CD8-positive, alpha-beta memory T cell (primary cell): ENCODE measurements at regions not wholly inside any gene's neighbourhood (a gene's known extent, or its start where the extent isn't known, plus 50 kb on each side); places are given as distances from the start of the nearest gene placed in this dataset.

Source experiments
- CTCF ChIA-PET: fragments of 350-600 bp; sonication (Branson Sonifier 250); formaldehyde crosslinking; loops from one replicate; lab custom pipeline; 2021; ENCODE audit warnings: antibody characterized with exemption; lab: Charles Lee
- POLR2A ChIA-PET: fragments of 350-600 bp; sonication (Branson Sonifier 250); formaldehyde crosslinking; loops from one replicate; lab custom pipeline; 2021; ENCODE audit warnings: antibody characterized with exemption; lab: Charles Lee
- DNase-seq, 5 donors: peaks; one replicate each; pipeline versions ENCODE4 v3.0.0 to v3.0.0-alpha.2; 2020 to 2022; ENCODE audit warnings: mixed read lengths in 1 of 5
- H3K27ac ChIP-seq: one replicate; pipeline ENCODE4 v1.7.0; 2013; ENCODE audit warnings: low read depth, mild to moderate bottlenecking, low read length, moderate library complexity
- H3K27me3 ChIP-seq: 2 replicates; pipeline ENCODE4 v1.7.0; 2013; ENCODE audit warnings: low read length, mild to moderate bottlenecking; ENCODE audit not compliant: insufficient read depth, poor library complexity, severe bottlenecking
- H3K36me3 ChIP-seq: 2 replicates; pipeline ENCODE4 v1.7.0; 2013; ENCODE audit warnings: mild to moderate bottlenecking, low read length, moderate library complexity; ENCODE audit not compliant: insufficient read depth
- H3K4me1 ChIP-seq: 2 replicates; pipeline ENCODE4 v1.7.0; 2013; ENCODE audit warnings: mild to moderate bottlenecking, low read length, moderate library complexity; ENCODE audit not compliant: insufficient read depth
- H3K4me3 ChIP-seq: 2 replicates; pipeline ENCODE4 v1.7.0; 2013; ENCODE audit warnings: mild to moderate bottlenecking, low read length
- H3K9me3 ChIP-seq: 2 replicates; pipeline ENCODE4 v1.7.0; 2013; ENCODE audit warnings: mild to moderate bottlenecking, low read length
- H3K27ac Mint-ChIP-seq, 8 donors: one replicate each; pipeline ENCODE4 v1.8.0; 2020 to 2021; ENCODE audit warnings: mixed read lengths in 8 of 8, mild to moderate bottlenecking in 6 of 8, inconsistent platforms in 3 of 8, moderate library complexity in 3 of 8
- H3K27me3 Mint-ChIP-seq, 2 donors: one replicate each; pipeline ENCODE4 v1.8.0; 2020 to 2021; ENCODE audit warnings: mixed read lengths in 2 of 2, mild to moderate bottlenecking in 1 of 2, moderate library complexity in 1 of 2
- H3K36me3 Mint-ChIP-seq, 3 donors: one replicate each; pipeline ENCODE4 v1.8.0; 2020 to 2021; ENCODE audit warnings: mixed read lengths in 3 of 3, inconsistent platforms in 1 of 3, mild to moderate bottlenecking in 1 of 3
- H3K4me1 Mint-ChIP-seq, 3 donors: one replicate each; pipeline ENCODE4 v1.8.0; 2020 to 2021; ENCODE audit warnings: mixed read lengths in 3 of 3, inconsistent platforms in 1 of 3, mild to moderate bottlenecking in 1 of 3
- H3K4me3 Mint-ChIP-seq, 7 donors: one replicate each; pipeline ENCODE4 v1.8.0; 2020 to 2021; ENCODE audit warnings: mixed read lengths in 7 of 7, mild to moderate bottlenecking in 6 of 7, moderate library complexity in 4 of 7, inconsistent platforms in 2 of 7
- H3K9me3 Mint-ChIP-seq, 5 donors: one replicate each; pipeline ENCODE4 v1.8.0; 2020 to 2022; ENCODE audit warnings: mixed read lengths in 5 of 5, mild to moderate bottlenecking in 3 of 5, moderate library complexity in 2 of 5, inconsistent platforms in 1 of 5

DNA sequence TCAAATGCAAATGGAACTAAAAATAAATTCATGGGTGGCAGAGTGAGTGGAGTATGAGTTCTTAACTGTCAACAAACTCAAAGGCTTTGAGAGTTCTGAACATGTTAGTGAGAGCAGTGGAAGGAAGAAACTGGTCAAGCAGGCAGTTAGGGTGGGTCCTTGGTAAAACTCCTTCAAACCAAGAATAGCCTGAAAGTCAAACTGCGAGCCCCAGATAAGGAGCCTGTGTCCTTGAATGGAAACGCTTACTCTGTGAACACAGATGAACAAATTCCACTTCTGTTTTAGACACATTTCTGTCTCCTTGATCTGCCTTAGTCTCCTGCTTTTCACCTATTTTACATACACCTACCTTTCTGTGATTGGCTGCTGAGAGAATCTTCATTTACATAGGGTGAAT is 129.4 kb upstream of the PCDH18 start:
- no peaks in the 10 kb centered on the region for H3K4me1 Mint-ChIP-seq
- Histone ChIP-seq H3K27me3 (no peaks in the 10 kb centered on the region), H3K4me1 (no peaks in the 10 kb centered on the region), H3K4me3 (no peak overlapping the region), H3K36me3 (no peaks in the 10 kb centered on the region), H3K27ac (no peak overlapping the region), H3K9me3 (no peaks in the 10 kb centered on the region)
- H3K4me3 Mint-ChIP-seq, result no peak overlapping the region
- H3K27ac Mint-ChIP-seq, result no peak overlapping the region
- H3K36me3 Mint-ChIP-seq, result no peaks in the 10 kb centered on the region
- ChIA-PET CTCF (no interaction called here), POLR2A (no interaction called here)
- no peak for DNase-seq
- peaks cover 0 to 12% (median 2%) of the 10 kb centered on the region in 5 donors for H3K9me3 Mint-ChIP-seq
- peaks cover 0 to 1% of the 10 kb centered on the region in 2 donors for H3K27me3 Mint-ChIP-seq

DNA sequence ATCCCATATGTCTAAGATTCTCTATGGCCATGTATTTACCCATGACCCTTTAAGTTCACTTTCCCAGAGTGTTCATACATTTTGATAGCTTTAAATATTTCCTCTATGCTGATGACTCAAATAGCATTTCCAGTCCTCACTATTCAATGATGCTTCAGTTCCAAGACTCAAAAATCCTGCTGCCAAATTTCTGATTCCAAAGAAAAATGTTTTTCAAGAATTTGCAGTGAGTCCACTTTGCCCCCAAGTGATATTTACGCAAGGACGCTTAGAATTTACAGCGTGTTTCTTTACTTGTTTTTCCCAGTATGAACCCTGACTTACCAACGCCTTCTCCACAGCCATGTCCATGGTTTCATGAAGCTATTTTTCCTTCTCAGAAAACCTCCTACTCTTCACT is 127.9 kb upstream of the PCDH18 start:
- no peaks in the 10 kb centered on the region for H3K4me1 ChIP-seq
- H3K36me3 ChIP-seq, result no peaks in the 10 kb centered on the region
- H3K4me3 Mint-ChIP-seq, result no peak overlapping the region
- no peak for DNase-seq
- peaks cover 0 to 8% (median 2%) of the 10 kb centered on the region in 5 donors for H3K9me3 Mint-ChIP-seq
- H3K9me3 ChIP-seq, result no peaks in the 10 kb centered on the region
- no peaks in the 10 kb centered on the region for H3K27me3 ChIP-seq
- CTCF ChIA-PET, result no interaction called here
- no peaks in the 10 kb centered on the region for H3K36me3 Mint-ChIP-seq
- no peak overlapping the region for H3K27ac ChIP-seq
- POLR2A ChIA-PET, result no interaction called here
- no peak overlapping the region for H3K27ac Mint-ChIP-seq
- no peak overlapping the region for H3K4me3 ChIP-seq
- H3K27me3 Mint-ChIP-seq, result peaks cover 0 to 1% of the 10 kb centered on the region in 2 donors
- H3K4me1 Mint-ChIP-seq, result no peaks in the 10 kb centered on the region

DNA sequence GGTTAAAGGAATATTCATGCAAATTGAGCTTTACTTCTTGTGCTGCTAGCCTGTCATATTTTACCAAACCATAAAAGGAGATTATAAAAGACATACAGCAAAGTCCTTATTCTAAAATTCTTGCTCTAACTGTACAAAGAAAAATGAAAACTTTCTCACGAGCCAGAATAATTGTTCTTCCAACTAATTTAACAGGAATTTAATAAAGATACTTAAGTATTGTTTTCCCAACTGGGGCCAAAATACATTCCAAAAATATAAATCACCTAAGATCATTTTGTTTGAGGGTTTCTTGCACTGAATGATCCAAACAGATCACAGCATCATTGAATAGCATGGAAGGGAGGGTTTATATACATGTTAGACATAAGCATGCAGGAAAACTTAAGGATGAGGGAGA is 127.1 kb upstream of the PCDH18 start:
- ChIA-PET POLR2A (no interaction called here), CTCF (no interaction called here)
- H3K4me3 ChIP-seq, result no peak overlapping the region
- no peaks in the 10 kb centered on the region for H3K27me3 ChIP-seq
- Mint-ChIP-seq H3K36me3 (no peaks in the 10 kb centered on the region), H3K27me3 (peaks cover 0 to 1% of the 10 kb centered on the region in 2 donors), H3K4me3 (no peak overlapping the region), H3K9me3 (peaks cover 0 to 13% (median 0%) of the 10 kb centered on the region in 5 donors), H3K4me1 (no peaks in the 10 kb centered on the region), H3K27ac (no peak overlapping the region)
- no peaks in the 10 kb centered on the region for H3K9me3 ChIP-seq
- H3K27ac ChIP-seq, result no peak overlapping the region
- no peaks in the 10 kb centered on the region for H3K4me1 ChIP-seq
- H3K36me3 ChIP-seq, result no peaks in the 10 kb centered on the region
- DNase-seq, result no peak

DNA sequence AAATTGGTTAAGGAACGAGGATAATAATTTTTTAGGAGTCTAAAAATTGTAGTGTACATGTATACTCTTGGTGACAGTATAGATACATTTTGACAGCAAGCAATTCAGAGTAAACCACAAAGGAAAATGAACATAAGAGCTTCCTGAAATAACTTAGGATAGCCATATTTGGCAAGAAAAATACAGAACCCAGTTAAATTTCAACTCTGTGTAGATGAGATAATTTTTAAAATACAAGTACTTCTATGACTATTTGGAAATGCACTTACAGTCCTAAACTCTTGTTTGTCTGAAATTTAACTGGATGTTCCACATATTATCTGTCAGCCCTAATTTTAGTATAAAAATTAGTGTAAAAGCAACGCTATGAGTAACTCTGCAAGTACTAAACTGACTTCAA is 124.4 kb upstream of the PCDH18 start:
- CTCF ChIA-PET, result no interaction called here
- Histone ChIP-seq H3K4me1 (no peaks in the 10 kb centered on the region), H3K27me3 (no peaks in the 10 kb centered on the region), H3K36me3 (no peaks in the 10 kb centered on the region), H3K27ac (no peak overlapping the region), H3K9me3 (no peaks in the 10 kb centered on the region), H3K4me3 (no peak overlapping the region)
- no peak overlapping the region for H3K27ac Mint-ChIP-seq
- peaks cover 0 to 16% (median 0%) of the 10 kb centered on the region in 5 donors for H3K9me3 Mint-ChIP-seq
- H3K4me1 Mint-ChIP-seq, result no peaks in the 10 kb centered on the region
- H3K4me3 Mint-ChIP-seq, result no peak overlapping the region
- no peaks in the 10 kb centered on the region for H3K27me3 Mint-ChIP-seq
- H3K36me3 Mint-ChIP-seq, result no peaks in the 10 kb centered on the region
- POLR2A ChIA-PET, result no interaction called here
- DNase-seq, result no peak

DNA sequence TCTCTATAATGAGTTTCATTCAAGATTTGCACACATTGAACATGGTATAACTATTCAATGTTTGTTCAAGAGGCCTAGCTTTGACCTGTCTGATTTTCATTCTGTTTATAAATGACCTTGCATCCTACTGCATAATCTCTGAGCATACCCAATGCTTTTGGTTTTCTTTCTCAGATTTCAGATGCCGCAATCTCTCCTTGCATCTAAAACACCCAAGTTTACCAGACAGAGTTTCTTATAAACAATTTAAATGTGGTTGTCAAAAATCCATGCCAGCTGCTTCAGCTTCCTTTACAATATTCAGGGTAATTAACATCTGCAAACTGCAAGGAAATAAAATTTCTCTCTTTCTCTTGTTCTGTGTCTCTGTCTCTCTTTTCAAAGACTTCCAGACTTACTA is 123.0 kb upstream of the PCDH18 start:
- no peaks in the 10 kb centered on the region for H3K27me3 ChIP-seq
- no peaks in the 10 kb centered on the region for H3K9me3 ChIP-seq
- no peaks in the 10 kb centered on the region for H3K4me1 ChIP-seq
- Mint-ChIP-seq H3K27me3 (no peaks in the 10 kb centered on the region), H3K9me3 (peaks cover 0 to 16% (median 2%) of the 10 kb centered on the region in 5 donors), H3K4me1 (no peaks in the 10 kb centered on the region), H3K36me3 (no peaks in the 10 kb centered on the region), H3K27ac (no peak overlapping the region), H3K4me3 (no peak overlapping the region)
- POLR2A ChIA-PET, result no interaction called here
- no peaks in the 10 kb centered on the region for H3K36me3 ChIP-seq
- CTCF ChIA-PET, result no interaction called here
- DNase-seq, result no peak
- no peak overlapping the region for H3K27ac ChIP-seq
- H3K4me3 ChIP-seq, result no peak overlapping the region

DNA sequence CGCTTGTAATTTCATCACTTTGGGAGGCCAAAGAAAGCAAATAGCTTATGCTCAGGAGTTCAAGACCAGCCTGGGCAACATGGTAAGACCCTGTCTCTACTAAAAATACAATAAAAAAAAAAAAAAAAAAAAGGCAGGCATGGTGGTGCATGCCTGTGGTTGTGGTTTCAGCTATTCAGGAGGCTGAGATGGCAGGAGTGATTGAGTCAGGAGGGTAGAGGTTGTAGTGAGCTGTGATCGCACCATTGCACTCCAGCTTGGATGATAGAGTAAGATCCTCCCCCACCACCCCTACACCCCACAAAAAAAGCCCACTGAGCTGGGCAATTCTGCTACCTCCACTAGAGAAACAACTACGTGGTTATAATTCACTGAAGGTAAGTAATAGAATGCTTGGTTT is 118.8 kb upstream of the PCDH18 start:
- Mint-ChIP-seq H3K27ac (no peak overlapping the region), H3K36me3 (no peaks in the 10 kb centered on the region), H3K9me3 (peaks cover 2 to 21% (median 5%) of the 10 kb centered on the region in 5 donors), H3K4me3 (no peak overlapping the region), H3K4me1 (no peaks in the 10 kb centered on the region), H3K27me3 (no peaks in the 10 kb centered on the region)
- Histone ChIP-seq H3K4me3 (no peak overlapping the region), H3K27me3 (no peaks in the 10 kb centered on the region), H3K36me3 (no peaks in the 10 kb centered on the region), H3K9me3 (no peaks in the 10 kb centered on the region), H3K4me1 (no peaks in the 10 kb centered on the region), H3K27ac (no peak overlapping the region)
- DNase-seq, result no peak
- CTCF ChIA-PET, result no interaction called here
- POLR2A ChIA-PET, result no interaction called here

DNA sequence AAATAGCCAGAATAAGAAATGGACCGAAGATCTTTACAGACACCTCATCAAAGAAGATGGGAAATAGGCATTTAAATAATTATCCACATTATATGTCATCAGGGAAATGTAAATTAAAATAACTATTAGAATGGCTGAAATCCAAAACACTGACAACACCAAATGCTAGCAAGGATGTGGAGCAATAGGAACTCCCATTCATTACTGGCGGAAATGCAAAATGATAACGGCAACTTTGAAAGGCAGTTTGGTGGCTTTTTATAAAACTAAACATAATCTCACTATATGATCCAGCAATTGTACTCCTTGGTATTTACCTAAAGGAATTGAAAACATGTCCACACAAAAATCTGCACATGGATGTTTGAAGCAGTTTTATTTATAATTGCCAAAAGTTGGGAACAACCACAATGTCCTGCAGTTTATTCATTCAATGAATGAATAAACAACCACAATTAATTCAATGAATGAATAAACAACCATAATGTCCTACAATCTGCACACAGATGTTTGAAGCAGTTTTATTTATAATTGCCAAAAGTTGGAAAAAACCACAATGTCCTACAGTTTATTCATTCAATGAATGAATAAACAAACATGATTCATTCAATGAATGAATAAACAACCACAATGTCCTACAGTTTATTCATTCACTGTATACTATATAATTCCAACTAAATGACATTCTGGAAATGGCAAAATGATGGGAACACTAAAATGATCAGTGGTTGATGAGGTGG is 117.6 kb upstream of the PCDH18 start:
- ChIA-PET CTCF (no interaction called here), POLR2A (no interaction called here)
- Mint-ChIP-seq H3K4me1 (no peaks in the 10 kb centered on the region), H3K9me3 (peaks cover 2 to 20% (median 4%) of the 10 kb centered on the region in 5 donors), H3K36me3 (no peaks in the 10 kb centered on the region), H3K27ac (no peak overlapping the region), H3K4me3 (no peak overlapping the region), H3K27me3 (no peaks in the 10 kb centered on the region)
- no peak overlapping the region for H3K27ac ChIP-seq
- no peaks in the 10 kb centered on the region for H3K9me3 ChIP-seq
- no peaks in the 10 kb centered on the region for H3K4me1 ChIP-seq
- no peak overlapping the region for H3K4me3 ChIP-seq
- H3K36me3 ChIP-seq, result no peaks in the 10 kb centered on the region
- DNase-seq, result no peak
- no peaks in the 10 kb centered on the region for H3K27me3 ChIP-seq

DNA sequence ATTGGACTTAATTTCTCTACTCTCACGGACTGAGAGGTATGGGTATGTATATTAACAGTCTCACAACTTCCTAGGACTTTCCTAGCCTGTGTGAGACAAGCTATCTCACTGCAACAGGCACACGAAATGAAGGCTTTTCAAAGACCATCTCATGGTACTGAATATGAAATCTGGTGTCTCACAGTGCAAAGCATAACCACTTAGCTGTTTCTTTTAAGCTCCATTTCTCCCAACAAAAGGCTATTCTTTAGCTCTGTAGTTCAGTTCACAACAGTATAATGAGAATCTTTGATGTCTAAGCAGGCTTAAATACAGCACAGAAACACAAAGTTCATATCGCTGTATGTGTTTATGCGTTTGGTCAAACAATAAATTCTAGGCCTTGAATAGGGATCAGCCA is 116.2 kb upstream of the PCDH18 start:
- no peak overlapping the region for H3K27ac ChIP-seq
- Mint-ChIP-seq H3K27me3 (no peaks in the 10 kb centered on the region), H3K36me3 (no peaks in the 10 kb centered on the region), H3K4me3 (no peak overlapping the region), H3K9me3 (peaks cover 2 to 12% (median 4%) of the 10 kb centered on the region in 5 donors), H3K27ac (no peak overlapping the region), H3K4me1 (no peaks in the 10 kb centered on the region)
- ChIA-PET CTCF (no interaction called here), POLR2A (no interaction called here)
- DNase-seq, result no peak
- no peaks in the 10 kb centered on the region for H3K9me3 ChIP-seq
- no peaks in the 10 kb centered on the region for H3K36me3 ChIP-seq
- H3K4me1 ChIP-seq, result no peaks in the 10 kb centered on the region
- H3K27me3 ChIP-seq, result no peaks in the 10 kb centered on the region
- no peak overlapping the region for H3K4me3 ChIP-seq
